NCI-H82 treated with DMSO at 0.1 percent for 48 hours (cell line): ENCODE measurements at regions not wholly inside any gene's neighbourhood (a gene's known extent, or its start where the extent isn't known, plus 50 kb on each side); places are given as distances from the start of the nearest gene placed in this dataset.

Experiments used
- DNase-seq: peaks from one replicate; lab custom pipeline; 2025; ENCODE audit not compliant: unreplicated experiment; lab: John Stamatoyannopoulos, UW

DNA sequence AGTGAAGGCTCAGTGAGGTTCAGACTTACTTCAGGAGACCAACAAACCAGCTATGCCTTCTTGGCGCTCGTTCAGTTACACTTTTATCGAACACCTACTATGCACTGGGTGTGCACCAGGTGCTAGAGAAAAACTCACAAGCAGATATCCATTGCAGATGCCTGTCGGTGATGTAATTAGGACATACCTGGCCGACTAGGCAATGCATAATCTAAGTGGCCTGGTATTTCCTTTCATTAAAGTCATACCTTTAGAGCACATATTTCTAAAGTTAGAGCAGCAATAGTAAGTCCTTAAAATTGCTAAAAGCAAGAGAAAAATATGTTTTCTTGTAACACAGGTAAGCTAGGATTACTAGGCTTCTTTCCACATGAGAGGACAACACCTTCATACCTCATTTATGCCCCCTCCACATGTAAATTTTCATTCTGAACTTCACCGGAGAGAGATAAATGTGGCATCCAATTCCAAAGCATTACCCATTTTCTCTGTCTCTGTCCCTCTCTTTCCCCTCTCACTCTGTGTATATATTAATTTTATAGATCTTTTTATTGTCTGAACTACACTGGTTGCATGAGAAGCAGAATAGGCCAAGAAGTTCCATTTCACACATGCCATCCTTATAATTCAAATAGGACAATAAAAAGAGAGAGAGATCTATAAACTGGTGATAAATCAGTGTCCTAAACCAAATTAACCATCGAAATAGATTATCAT is 242.2 kb downstream of the SPTSSA start:
- DNase-seq, result no peak

DNA sequence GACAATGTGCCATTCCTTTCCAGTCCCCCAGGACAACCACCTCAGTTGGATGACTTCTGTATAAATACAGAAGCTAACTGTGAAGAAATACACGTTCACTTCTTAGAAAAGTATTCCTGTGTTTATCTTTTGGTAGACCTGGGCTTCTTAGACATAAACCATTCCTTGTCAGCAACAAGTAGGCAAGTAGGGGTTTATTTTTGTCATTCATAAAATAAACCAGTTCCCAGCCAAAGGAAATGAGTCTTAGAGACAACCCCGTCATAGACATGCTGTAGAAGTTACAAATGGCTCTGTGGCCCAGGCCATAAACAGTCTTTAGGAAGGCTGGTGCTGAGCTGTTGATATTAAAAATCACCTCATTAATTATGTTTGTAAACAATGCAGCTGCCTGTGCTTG is 243.2 kb downstream of the SPTSSA start:
- no peak for DNase-seq

DNA sequence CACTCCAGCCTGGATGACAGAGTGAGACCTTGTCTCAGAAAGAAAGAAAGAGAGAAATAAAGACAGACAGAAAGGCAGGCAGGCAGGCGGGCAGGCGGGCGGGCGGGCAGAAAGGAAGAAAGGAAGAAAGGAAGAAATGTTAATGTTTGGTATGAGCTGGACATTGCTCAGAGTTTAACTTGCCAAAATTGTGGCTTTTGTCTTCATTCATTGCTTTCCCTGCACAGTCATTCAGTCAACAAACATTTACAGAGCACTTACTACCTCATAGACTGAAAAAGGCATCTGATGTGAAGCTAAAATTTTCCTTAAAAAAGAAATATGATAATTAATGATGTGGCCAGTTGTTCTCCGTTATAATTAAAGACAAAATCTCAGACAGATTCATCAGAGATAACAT is 247.1 kb downstream of the SPTSSA start:
- no peak for DNase-seq

DNA sequence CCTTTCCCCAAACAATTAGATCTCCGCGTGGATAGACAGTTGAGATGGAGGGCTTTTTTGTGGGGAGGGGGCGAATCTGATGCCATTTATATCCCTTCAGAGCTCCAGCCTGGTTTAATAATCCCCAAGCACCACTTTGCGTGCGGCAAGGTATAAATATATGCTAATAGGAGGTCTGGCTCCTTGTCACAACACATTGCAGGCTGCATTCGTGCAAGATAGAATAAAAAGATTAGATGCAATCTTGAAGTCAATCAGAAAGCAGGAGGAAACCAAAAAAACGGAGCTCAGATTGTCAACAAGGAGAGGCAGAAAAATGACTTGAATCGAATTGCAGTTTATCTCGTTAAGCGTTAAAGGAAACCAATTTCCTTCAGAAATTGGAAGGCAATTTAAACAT is 248.7 kb downstream of the SPTSSA start:
- DNase-seq, result no peak

DNA sequence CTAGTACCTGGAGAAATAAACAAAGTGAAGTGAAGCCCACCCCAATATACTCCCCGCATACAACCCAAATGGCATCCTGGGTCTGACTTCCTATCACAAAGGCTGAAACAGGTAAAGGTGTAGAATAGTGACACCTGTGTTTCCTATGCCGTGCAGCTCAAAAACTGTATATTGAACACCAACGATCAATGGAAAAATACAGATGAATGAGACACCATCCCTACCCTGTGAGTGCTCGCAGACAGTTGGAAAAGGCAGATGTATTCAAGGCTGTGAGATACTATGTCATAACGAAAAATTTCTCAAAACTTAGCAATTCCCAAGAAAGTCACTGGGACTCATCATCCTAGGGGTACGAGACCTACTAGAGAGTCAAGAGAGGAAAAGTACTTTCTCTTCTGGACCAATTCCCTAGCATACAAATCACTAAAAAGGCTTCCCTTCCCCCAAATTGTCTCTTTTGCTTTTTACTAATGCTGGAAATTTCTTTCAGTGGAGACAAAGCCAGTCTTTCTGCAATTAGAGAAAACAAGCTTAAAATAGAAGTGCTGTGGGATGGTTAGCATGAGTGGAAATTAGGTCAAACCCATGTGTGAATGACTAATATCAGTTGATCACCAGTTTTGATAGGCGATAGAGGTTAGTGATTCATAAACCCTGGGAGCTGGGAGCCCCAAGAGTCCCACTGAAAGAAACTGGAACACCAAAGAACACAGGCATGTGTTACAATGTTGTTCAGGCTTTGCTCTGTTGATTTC is 249.7 kb downstream of the SPTSSA start:
- no peak for DNase-seq

DNA sequence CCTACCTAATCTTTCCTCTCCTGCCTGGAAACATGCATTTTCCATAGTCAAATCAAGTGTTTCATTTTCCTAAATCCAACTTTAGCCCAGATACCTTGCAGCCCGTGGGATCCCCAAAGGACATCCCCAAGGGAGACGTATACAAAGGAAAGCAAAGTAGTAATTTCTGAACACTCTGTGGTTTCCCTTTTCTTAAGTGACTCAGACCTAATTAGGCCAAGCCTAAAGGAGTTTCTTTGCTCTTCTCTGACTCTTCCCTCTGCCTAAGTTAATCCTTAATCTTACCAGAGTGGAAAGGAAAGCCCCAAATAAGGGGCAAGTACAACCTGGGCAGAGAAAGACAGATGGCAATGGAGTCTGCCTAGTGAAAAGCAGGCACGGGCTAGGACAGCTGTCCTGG is 250.3 kb downstream of the SPTSSA start:
- peak; percentile 41 for DNase-seq

DNA sequence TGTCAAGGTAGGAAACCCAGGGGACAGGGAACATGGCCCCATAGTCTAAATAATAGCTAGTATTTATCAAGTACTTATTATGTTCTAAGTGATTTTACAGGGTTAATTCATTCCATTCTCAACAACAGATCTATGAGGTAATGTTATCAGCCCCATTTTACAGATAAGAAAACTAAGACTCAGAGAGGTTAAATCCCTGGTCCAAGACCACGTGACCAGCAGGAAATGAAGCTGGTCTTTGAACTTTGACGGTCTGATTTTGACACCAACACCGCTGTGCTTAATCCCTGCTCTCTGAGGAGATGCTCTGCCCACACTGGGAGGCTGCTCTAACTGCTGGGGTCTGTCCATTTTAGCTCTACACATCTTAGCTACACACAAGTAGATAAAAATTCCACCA is 253.5 kb downstream of the SPTSSA start:
- DNase-seq, result no peak

DNA sequence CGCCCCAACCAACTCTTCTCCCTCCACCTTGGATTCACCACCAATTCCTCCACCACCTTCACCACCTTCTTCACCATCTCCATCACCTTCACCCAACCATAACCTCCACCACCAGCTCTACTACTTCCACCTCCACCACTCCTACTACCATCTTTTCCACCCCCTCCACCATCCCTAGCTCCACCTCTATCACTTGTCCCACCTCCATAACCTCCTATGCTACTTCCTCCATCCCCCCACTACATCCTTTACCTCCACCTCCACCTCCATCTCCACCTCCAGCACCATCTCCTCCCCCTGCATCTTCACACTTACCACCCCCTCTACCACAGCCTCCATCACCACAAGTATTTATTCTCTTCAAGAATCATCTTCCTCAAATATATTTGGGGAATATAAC is 254.9 kb upstream of the EGLN3 start:
- DNase-seq, result no peak

DNA sequence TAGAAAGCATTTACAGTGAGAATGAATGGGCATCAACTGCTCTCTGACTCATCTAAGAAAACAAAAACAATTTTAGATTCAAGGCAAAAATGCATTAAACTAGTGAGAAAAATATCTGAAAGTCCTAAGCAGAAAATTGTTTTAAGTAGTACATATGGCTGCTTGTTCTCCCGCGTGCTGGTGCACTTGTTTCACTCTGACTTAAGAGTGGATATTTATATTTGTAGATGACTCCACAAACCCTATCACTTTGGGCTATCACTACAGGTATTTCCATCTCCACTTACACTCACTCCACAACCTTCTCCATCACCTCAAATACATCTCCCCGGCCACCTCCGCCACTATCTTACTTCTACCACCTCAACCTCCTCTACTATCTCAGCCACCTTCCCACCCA is 253.9 kb upstream of the EGLN3 start:
- no peak for DNase-seq

DNA sequence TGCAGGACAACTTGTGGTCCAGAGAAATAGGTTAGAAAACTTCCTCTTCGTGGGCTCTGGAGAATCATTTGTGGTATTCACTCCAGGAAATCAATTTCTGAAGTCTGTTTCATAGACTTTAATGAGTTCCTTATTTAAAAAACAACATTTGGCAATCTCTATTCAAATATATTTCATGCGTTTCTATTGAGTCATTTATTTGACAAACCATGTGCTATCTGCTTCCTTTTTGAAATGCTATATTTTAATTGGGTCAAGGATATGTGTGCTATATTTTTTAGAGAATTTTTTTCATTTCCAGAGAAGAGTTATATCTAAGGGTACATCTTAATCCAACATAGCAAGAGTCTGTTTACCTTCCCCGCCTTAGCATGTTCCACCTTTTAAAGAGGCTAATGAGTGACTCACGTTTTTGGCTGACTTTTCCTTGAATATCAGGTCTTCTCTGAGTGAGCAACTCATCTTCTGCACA is 252.4 kb upstream of the EGLN3 start:
- DNase-seq, result no peak

DNA sequence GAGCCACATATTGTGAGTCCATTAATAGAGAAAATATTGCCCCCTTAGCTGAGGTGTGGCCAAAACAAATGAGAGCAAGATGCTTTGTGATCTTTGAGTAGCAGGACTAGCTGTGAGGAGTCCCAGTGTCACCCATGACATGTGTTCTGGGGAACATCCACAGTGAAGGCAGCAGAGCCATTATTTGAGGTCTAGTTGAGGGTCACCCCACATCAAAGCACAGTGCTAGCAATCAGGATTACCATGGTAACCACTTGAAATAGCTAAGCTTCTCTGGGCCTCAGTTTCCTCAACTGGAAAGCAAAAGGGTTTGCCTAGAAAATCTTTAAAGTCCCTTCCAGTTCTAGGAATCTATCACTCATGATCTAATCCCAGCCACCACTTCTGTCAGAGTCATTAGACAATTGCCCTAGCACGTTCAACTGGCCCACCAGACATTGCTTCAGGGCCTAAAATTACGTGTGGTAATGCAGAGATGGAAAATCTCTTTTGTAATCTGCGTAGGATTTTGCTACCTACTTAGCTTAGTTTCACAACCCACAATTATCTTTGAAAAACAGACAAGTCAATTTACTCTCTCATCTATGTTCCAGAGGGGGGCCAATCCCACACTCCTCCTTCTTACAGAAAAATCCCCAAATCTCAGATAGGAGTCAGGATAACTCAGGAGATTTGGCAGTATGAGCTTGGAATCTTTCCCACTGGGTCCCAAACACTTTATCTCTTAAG is 251.2 kb upstream of the EGLN3 start:
- DNase-seq, result no peak

DNA sequence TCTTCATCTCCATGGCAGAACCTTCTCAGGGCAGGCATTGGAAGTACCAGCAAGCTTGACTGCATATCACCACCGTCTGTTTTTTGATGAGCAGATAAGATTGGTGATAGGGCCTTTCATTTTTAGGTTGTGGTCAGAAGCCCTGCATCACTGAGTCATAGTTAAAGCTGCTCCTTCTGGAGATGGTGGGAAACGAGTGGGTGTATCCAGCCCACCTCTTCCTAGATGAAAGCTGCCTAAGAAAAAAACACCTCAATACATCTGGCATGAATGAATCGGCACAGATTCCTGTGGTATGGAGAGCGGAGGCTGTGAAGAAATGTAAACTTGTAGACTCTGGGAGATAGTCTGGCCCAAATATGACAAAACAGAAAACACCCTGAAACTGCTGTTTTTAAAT is 248.7 kb upstream of the EGLN3 start:
- DNase-seq, result no peak

DNA sequence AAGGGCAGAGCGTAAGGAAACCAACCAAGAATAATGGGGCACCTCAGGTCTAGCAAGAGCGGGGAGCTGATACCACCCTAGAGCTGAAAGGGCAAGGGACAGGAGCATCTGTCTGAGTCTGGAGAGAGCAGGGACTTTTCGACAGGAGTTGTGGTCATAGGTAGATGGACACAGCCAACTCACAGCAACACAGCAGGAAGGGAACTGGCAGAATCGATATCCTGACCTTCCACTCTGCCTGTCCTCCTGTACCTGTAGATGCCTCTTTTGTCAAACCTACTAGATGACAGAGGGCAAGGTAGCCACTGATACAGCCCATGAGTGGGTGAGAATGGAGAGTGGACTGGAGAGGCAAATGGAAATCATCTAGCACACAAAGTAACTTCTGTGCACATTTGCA is 247.2 kb upstream of the EGLN3 start:
- DNase-seq, result no peak

DNA sequence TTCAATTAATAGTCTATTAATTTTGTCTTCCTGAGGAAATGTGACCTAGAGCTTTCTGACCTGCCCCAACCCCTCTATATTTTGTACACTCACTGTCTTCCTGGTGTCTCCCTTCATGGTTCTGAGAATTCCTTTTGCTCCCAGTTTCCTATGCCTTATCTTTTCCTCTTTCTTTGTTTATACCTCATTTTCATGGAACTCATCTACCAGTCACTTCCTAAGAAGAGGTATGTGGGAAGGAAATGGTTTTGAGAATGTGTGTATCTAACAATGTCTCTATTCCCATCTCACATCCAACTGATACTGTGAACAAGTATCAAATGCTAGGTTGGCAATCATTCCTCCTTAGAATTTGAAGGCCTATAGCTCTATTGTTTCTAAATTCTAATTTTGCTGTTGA is 245.1 kb upstream of the EGLN3 start:
- DNase-seq, result no peak

DNA sequence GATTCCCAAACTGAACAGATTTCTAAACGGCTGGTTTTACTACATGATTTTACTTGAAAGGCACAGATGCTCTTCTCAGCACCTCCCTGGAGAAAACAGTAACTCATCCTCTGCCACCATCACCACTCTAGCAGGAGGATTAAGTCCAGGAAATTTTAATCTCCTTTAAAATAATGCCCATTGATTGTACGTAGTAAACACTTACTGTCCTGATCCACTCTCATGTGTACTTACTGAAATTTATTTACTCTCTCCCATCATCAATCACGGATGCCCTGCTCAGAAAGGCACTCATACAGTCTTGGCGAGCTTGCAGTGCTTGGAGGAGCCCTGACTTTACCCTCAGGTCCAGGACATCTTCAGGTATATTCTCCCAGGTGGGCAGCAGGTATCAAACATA is 239.8 kb upstream of the EGLN3 start:
- DNase-seq, result peak; percentile 82

DNA sequence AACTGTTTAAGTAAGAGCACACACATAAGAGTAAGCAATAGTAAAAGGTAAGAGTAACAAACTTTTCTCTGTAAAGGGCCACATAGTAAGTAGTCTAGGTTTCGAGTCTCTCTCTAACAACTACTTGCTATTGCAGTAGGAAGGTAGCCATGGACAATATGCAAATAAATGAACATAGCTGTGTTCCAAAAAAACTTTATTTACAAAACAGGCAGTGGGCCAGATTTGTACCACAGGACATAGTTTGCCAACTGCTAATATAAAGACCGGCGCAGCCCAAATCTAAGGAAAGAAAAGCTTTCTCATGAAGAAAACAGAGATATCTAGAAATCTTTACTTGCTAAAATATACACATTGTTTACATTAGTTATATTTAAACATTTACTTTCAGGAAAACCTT is 239.0 kb upstream of the EGLN3 start:
- DNase-seq, result no peak

DNA sequence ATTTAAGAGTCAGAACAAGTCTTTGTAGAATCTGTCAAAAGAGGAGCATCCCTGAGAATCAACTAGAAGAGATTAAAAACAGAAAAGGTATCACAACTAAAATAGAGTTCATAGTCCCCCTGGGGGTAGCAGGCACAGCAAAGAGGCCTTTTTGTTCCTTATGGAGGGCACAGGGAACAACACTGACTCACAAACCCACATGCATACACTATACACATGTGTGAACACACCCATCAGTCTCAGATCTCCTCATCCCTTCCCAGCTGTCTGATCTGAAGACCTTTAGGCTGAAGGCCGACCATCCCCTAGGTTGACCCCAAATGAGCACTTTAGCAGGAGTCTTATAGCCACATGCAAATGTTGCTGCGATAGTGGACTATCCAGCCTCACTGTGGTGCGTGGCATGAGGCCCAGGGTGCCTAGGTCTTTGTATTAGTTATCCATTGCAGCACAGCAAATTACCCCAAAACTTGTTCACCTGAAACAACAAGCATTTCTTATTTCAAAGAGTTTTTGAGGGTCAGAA is 236.7 kb upstream of the EGLN3 start:
- DNase-seq, result no peak

DNA sequence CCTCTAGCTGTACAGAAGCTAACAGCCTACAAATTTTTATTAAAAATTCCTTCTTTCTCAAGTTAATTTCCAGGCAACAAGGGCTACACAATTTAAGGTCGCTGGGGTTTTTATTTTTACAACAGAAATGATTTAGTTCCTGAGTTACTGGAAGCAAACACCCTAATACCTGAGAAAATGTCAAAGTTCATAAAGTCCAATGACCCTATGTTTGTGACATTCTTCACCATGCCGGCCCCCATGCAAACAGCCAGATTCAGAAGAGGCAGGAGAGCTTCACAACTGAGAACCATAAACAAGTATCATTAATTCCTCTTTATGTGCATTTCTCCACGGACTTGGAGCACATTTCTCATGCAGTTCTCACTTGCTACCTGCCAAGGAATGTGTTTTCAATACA is 236.2 kb upstream of the EGLN3 start:
- DNase-seq, result no peak

DNA sequence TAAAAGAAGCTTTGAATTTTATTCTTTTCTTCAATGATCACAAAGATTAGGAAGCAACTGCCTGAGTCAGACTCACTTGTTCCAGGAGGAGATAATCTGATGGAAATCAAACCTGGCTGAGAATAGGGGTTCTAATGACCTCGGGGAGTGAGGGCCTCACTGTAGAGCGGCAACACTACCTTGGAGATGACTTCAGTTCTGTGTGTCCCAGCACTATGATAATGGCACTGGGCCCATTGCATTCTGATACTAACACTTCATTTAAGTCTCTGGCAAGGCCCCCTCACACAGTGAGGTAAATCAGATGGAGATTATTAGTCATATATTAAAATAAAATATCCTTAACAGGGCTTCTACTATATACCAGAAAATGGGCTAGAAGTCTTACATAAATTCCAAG is 233.3 kb upstream of the EGLN3 start:
- DNase-seq, result no peak

DNA sequence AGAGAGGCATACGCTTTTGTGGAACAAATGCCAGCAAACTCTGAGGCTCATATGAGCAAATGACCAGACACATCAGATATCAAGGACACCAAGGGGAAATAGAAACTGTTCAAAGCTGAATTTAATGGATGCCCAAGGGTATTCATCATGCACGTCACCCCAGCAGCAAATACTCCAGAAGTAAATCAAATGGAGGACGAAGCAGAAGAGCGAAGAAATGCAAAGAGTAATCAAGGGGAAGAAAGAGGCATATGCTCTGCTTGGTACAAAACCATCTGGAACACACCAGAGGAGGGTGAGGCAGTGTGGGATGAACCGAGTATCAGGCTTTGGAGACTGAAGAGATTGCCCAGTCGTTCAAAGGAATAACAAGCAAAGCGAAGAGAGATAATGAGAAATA is 232.6 kb upstream of the EGLN3 start:
- no peak for DNase-seq

DNA sequence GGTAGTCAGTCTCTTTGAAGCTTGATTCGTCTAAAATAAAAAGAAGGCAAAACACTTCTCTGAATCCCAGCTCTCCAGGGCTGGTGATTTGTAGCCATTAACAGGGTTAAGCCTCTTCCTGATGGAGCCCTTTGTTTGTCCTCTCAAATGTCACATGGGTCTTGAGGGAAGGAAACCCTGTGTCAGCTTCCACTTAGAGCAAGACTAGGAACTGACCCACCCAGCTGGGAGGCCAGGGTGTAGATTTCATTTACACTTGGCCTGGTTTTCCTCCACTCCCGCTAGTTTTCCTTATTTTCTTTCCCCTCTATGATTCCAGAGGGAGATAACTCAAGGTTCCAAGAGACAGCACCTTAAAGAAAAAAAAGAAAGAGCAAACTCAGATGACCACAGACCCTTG is 230.5 kb upstream of the EGLN3 start:
- DNase-seq, result no peak

DNA sequence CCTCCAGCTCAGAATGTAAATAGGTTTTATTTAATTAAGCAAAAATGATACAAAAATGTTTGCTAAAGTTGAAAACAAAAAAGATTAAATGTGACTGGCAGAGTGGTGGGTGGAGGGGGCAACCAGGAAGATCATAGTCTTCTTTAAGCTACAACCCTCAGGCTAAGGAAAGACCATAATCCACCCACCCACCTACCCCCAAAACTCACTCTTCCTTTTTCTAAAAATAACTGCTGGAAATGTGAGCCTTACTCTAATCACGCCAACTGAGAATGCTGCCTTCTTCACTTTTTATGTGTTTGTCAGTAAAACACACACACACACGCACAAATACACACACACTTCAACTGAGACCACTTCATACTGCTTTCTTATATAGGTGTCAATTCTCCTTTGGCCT is 230.0 kb upstream of the EGLN3 start:
- DNase-seq, result no peak
